ENCODE measurements at regions not wholly inside any gene's neighbourhood (a gene's known extent, or its start where the extent isn't known, plus 50 kb on each side); places are given as distances from the start of the nearest gene placed in this dataset.
"Not testable (repeated sequence)": the region's sequence is repeated elsewhere in the genome, so short reads cannot be mapped to it uniquely, and the experiment has no call there.

- Histone ChIP-seq H3K36me3 (ENCODE audit: control insufficient read depth, insufficient read depth, low read length) (no peaks in the 10 kb centered on the region), H3K9me3 (ENCODE audit: control insufficient read depth, low read length) (no peaks in the 10 kb centered on the region), H2AFZ (no peak overlapping the region), H3K4me2 (ENCODE audit: low read length) (no peak overlapping the region), H3K4me1 (no peaks in the 10 kb centered on the region), H3K79me2 (no peaks in the 10 kb centered on the region), H3K27ac (no peak overlapping the region), H3K4me3 (ENCODE audit: low read depth, low read length) (no peak overlapping the region), H3K27me3 (ENCODE audit: control insufficient read depth, insufficient read depth, low read length) (no peaks in the 10 kb centered on the region), H3K9ac (no peak overlapping the region)
- no peak for TF ChIP-seq CTCF (IDR thresholded peaks at IDR 0.05)
Observed at GRCh38 chr1:244329591-244330317, 122.0 kb downstream of the ADSS2 start.

- no peaks in the 10 kb centered on the region for H3K27me3 ChIP-seq (ENCODE audit: control insufficient read depth, insufficient read depth, low read length)
- H3K4me3 ChIP-seq (ENCODE audit: low read depth, low read length): no peak overlapping the region
- H3K36me3 ChIP-seq (ENCODE audit: control insufficient read depth, insufficient read depth, low read length): no peaks in the 10 kb centered on the region
- H3K4me1 ChIP-seq: no peaks in the 10 kb centered on the region
- TF ChIP-seq CTCF (IDR thresholded peaks at IDR 0.05): no peak
- H3K4me2 ChIP-seq (ENCODE audit: low read length): no peak overlapping the region
- no peaks in the 10 kb centered on the region for H3K9me3 ChIP-seq (ENCODE audit: control insufficient read depth, low read length)
- no peaks in the 10 kb centered on the region for H3K79me2 ChIP-seq
- H2AFZ ChIP-seq: no peak overlapping the region
- H3K9ac ChIP-seq: no peak overlapping the region
- H3K27ac ChIP-seq: no peak overlapping the region
Observed at GRCh38 chr1:244330318-244330625, 121.4 kb downstream of the ADSS2 start.

- H3K9me3 ChIP-seq (ENCODE audit: control insufficient read depth, low read length); H3K4me1 ChIP-seq; H2AFZ ChIP-seq; H3K27me3 ChIP-seq (ENCODE audit: control insufficient read depth, insufficient read depth, low read length); H3K79me2 ChIP-seq; H3K27ac ChIP-seq; H3K4me2 ChIP-seq (ENCODE audit: low read length); H3K4me3 ChIP-seq (ENCODE audit: low read depth, low read length); H3K9ac ChIP-seq; H3K36me3 ChIP-seq (ENCODE audit: control insufficient read depth, insufficient read depth, low read length): not testable (repeated sequence)
Observed at GRCh38 chr1:244332761-244333160, 118.9 kb downstream of the ADSS2 start.

GRCh38 chr1:244334315-244334714 lies 117.4 kb downstream of the ADSS2 start:
- not testable (repeated sequence) for H3K4me2 ChIP-seq (ENCODE audit: low read length); H3K36me3 ChIP-seq (ENCODE audit: control insufficient read depth, insufficient read depth, low read length); H3K9ac ChIP-seq; H3K9me3 ChIP-seq (ENCODE audit: control insufficient read depth, low read length); H2AFZ ChIP-seq; H3K4me3 ChIP-seq (ENCODE audit: low read depth, low read length); H3K27ac ChIP-seq; H3K79me2 ChIP-seq; H3K4me1 ChIP-seq; H3K27me3 ChIP-seq (ENCODE audit: control insufficient read depth, insufficient read depth, low read length)

- not testable (repeated sequence) for H2AFZ ChIP-seq; H3K36me3 ChIP-seq (ENCODE audit: control insufficient read depth, insufficient read depth, low read length); H3K79me2 ChIP-seq
Observed at GRCh38 chr1:244334842-244335241, 116.9 kb downstream of the ADSS2 start.

GRCh38 chr1:244335456-244335855 lies 116.3 kb downstream of the ADSS2 start:
- no peak overlapping the region for H2AFZ ChIP-seq
- no peak overlapping the region for H3K4me2 ChIP-seq (ENCODE audit: low read length)
- no peaks in the 10 kb centered on the region for H3K9me3 ChIP-seq (ENCODE audit: control insufficient read depth, low read length)
- H3K36me3 ChIP-seq (ENCODE audit: control insufficient read depth, insufficient read depth, low read length): no peaks in the 10 kb centered on the region
- no peak overlapping the region for H3K27ac ChIP-seq
- no peaks in the 10 kb centered on the region for H3K79me2 ChIP-seq
- H3K4me1 ChIP-seq: no peaks in the 10 kb centered on the region
- H3K27me3 ChIP-seq (ENCODE audit: control insufficient read depth, insufficient read depth, low read length): no peaks in the 10 kb centered on the region
- no peak overlapping the region for H3K9ac ChIP-seq
- no peak overlapping the region for H3K4me3 ChIP-seq (ENCODE audit: low read depth, low read length)
- no peak for TF ChIP-seq CTCF (IDR thresholded peaks at IDR 0.05)

More at GRCh38 chr1:244334842-244335241, 116.9 kb downstream of the ADSS2 start:
- H3K4me2 ChIP-seq (ENCODE audit: low read length); H3K9ac ChIP-seq; H3K4me1 ChIP-seq; H3K9me3 ChIP-seq (ENCODE audit: control insufficient read depth, low read length); H3K27ac ChIP-seq; H3K27me3 ChIP-seq (ENCODE audit: control insufficient read depth, insufficient read depth, low read length); H3K4me3 ChIP-seq (ENCODE audit: low read depth, low read length): not testable (repeated sequence)
